ENCODE measurements at regions not wholly inside any gene's neighbourhood (a gene's known extent, or its start where the extent isn't known, plus 50 kb on each side); places are given as distances from the start of the nearest gene placed in this dataset.
"Not testable (repeated sequence)": the region's sequence is repeated elsewhere in the genome, so short reads cannot be mapped to it uniquely, and the experiment has no call there.

DNA sequence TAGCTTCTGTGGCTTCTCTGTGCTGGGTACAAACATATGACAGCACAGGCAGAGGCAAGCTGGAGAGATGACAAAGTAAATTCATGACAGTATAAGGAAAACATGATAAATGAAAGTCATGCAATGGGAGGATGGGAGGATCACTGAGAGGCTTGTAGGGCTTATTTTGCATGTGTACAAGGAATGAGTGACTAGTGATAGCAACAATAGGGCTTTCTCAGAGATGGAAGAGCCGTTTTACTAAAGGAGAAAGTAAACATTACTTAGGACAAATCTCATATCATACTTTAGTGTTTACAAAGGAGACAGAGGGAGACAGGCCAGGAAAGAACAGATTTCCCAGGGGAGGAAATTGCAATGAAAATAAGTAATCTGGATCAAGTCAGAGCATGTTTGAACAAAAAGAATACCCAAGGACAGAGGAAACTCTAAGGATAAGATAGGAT is 82.5 kb upstream of the RBMS1 start:
- H3K4me1 Mint-ChIP-seq (ENCODE audit: low read depth): no peaks in the 10 kb centered on the region

GRCh38 chr2:160577081-160577480 is 83.5 kb upstream of the RBMS1 start:
- H3K4me1 Mint-ChIP-seq (ENCODE audit: low read depth); H3K4me3 Mint-ChIP-seq: not testable (repeated sequence)

More for the DNA sequence above, 82.5 kb upstream of the RBMS1 start:
- Mint-ChIP-seq H3K36me3 (ENCODE audit: low read depth) (no peaks in the 10 kb centered on the region), H3K4me3 (no peak overlapping the region), H3K27me3 (ENCODE audit: low read depth) (no peaks in the 10 kb centered on the region), H3K27ac (no peak overlapping the region), H3K9me3 (peaks cover 4% of the 10 kb centered on the region)

GRCh38 chr2:160581035-160581434 is 87.4 kb upstream of the RBMS1 start:
- no peak overlapping the region for H3K4me3 Mint-ChIP-seq
- H3K27ac Mint-ChIP-seq: no peak overlapping the region
- H3K36me3 Mint-ChIP-seq (ENCODE audit: low read depth): no peaks in the 10 kb centered on the region

More at GRCh38 chr2:160577081-160577480, 83.5 kb upstream of the RBMS1 start:
- not testable (repeated sequence) for H3K27me3 Mint-ChIP-seq (ENCODE audit: low read depth); H3K36me3 Mint-ChIP-seq (ENCODE audit: low read depth); H3K27ac Mint-ChIP-seq; H3K9me3 Mint-ChIP-seq

GRCh38 chr2:160581448-160581847 is 87.8 kb upstream of the RBMS1 start:
- Mint-ChIP-seq H3K4me3 (no peak overlapping the region), H3K36me3 (ENCODE audit: low read depth) (no peaks in the 10 kb centered on the region), H3K27ac (no peak overlapping the region)

More at GRCh38 chr2:160581035-160581434, 87.4 kb upstream of the RBMS1 start:
- Mint-ChIP-seq H3K9me3 (no peaks in the 10 kb centered on the region), H3K27me3 (ENCODE audit: low read depth) (no peaks in the 10 kb centered on the region), H3K4me1 (ENCODE audit: low read depth) (peaks cover 2% of the 10 kb centered on the region)

DNA sequence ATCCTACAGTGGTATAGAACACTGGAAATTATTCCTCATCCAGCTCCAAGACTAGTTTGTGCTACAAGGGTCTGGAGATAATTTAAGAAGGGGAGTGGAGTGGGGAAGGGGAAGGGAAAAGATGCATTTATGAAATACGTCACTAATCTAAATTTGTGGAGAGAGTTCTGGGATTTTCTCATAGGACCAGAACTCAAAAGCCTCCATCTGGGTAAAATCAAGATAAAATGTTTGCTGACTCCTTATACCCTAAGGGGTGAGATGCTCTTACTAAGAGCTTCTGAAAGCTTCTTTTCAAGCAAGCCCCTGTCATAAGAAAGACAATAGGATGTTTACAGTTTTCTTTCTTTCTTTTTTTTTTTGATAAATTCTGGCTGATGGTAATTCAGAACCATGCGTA is 88.5 kb upstream of the RBMS1 start:
- no peak overlapping the region for H3K4me3 Mint-ChIP-seq
- H3K9me3 Mint-ChIP-seq: no peaks in the 10 kb centered on the region
- H3K27me3 Mint-ChIP-seq (ENCODE audit: low read depth): no peaks in the 10 kb centered on the region
- H3K36me3 Mint-ChIP-seq (ENCODE audit: low read depth): no peaks in the 10 kb centered on the region
- H3K27ac Mint-ChIP-seq: no peak overlapping the region
- peaks cover 2% of the 10 kb centered on the region for H3K4me1 Mint-ChIP-seq (ENCODE audit: low read depth)

More at GRCh38 chr2:160581448-160581847, 87.8 kb upstream of the RBMS1 start:
- Mint-ChIP-seq H3K27me3 (ENCODE audit: low read depth) (no peaks in the 10 kb centered on the region), H3K9me3 (no peaks in the 10 kb centered on the region), H3K4me1 (ENCODE audit: low read depth) (peaks cover 2% of the 10 kb centered on the region)

GRCh38 chr2:160582490-160583145 is 89.0 kb upstream of the RBMS1 start:
- H3K27me3 Mint-ChIP-seq (ENCODE audit: low read depth): no peaks in the 10 kb centered on the region
- peaks cover 2% of the 10 kb centered on the region for H3K4me1 Mint-ChIP-seq (ENCODE audit: low read depth)
- no peaks in the 10 kb centered on the region for H3K9me3 Mint-ChIP-seq
- H3K36me3 Mint-ChIP-seq (ENCODE audit: low read depth): no peaks in the 10 kb centered on the region
- no peak overlapping the region for H3K27ac Mint-ChIP-seq
- no peak overlapping the region for H3K4me3 Mint-ChIP-seq

GRCh38 chr2:160583146-160583535 is 89.5 kb upstream of the RBMS1 start:
- Mint-ChIP-seq H3K4me1 (ENCODE audit: low read depth) (peaks cover 2% of the 10 kb centered on the region), H3K27ac (no peak overlapping the region), H3K4me3 (no peak overlapping the region), H3K27me3 (ENCODE audit: low read depth) (no peaks in the 10 kb centered on the region), H3K9me3 (no peaks in the 10 kb centered on the region), H3K36me3 (ENCODE audit: low read depth) (no peaks in the 10 kb centered on the region)

DNA sequence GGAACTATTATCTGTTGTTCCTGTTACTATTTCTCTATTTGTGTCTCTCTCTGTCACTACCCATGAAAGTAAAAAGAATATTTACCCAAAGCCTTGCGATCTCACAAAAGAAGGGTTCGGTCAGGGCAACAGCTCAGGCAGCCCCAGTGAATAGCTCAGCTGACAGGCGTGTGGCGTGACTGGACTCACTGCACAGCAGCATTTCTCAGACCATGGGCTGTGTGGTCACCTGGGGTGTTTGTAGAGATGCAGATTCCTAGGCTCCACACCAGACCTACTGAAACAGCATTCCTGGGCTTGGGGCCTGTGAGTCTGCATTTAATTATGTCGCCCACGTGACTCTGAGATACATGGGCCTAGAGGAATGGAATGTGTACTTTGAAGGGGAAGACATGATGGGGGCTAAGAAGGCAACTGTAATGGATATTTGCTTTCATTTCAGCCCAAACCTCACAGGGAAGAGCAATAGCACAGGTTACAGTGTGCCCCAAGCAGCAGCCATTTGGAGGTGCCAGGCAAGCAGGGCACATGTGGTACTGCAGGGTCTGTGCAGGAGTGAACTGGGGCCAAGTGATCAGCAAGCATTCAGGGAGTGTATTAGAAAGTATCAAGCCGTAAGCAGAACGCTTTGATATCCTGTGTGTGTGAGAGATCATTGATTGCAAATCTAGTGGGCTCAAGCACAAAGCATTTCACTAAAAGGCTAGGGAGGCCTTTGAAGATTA is 90.4 kb upstream of the RBMS1 start:
- no peak overlapping the region for H3K27ac Mint-ChIP-seq
- H3K27me3 Mint-ChIP-seq (ENCODE audit: low read depth): no peaks in the 10 kb centered on the region
- no peaks in the 10 kb centered on the region for H3K36me3 Mint-ChIP-seq (ENCODE audit: low read depth)
- H3K4me1 Mint-ChIP-seq (ENCODE audit: low read depth): peaks cover 2% of the 10 kb centered on the region
- H3K9me3 Mint-ChIP-seq: no peaks in the 10 kb centered on the region
- H3K4me3 Mint-ChIP-seq: no peak overlapping the region

GRCh38 chr2:160584972-160585494 is 91.4 kb upstream of the RBMS1 start:
- H3K27ac Mint-ChIP-seq: no peak overlapping the region
- H3K9me3 Mint-ChIP-seq: peaks cover 4% of the 10 kb centered on the region
- H3K4me3 Mint-ChIP-seq: no peak overlapping the region
- no peaks in the 10 kb centered on the region for H3K27me3 Mint-ChIP-seq (ENCODE audit: low read depth)
- no peaks in the 10 kb centered on the region for H3K36me3 Mint-ChIP-seq (ENCODE audit: low read depth)
- peaks cover 2% of the 10 kb centered on the region for H3K4me1 Mint-ChIP-seq (ENCODE audit: low read depth)

DNA sequence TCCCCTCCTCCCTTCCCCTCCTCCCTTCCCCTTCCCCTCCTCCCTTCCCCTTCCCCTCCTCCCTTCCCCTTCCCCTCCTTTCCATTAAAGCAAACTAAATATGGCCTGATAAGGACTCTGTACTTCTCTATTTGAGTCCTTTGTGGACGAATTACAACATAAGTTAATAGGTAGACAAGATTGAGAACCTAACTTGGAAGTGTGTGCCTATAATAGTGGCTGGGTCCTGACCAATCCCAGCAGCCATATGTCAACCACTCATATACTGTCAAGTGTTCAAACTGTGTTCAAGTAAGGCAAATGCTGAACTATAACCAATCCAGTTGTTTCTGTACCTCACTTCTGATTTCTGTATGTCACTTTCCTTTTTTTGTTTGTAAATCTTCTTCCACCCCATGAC is 97.1 kb upstream of the RBMS1 start:
- Mint-ChIP-seq H3K4me1 (ENCODE audit: low read depth) (peaks cover 2% of the 10 kb centered on the region), H3K36me3 (ENCODE audit: low read depth) (peaks cover 2% of the 10 kb centered on the region), H3K27ac (no peak overlapping the region), H3K27me3 (ENCODE audit: low read depth) (no peaks in the 10 kb centered on the region), H3K4me3 (no peak overlapping the region), H3K9me3 (peaks cover 21% of the 10 kb centered on the region)

DNA sequence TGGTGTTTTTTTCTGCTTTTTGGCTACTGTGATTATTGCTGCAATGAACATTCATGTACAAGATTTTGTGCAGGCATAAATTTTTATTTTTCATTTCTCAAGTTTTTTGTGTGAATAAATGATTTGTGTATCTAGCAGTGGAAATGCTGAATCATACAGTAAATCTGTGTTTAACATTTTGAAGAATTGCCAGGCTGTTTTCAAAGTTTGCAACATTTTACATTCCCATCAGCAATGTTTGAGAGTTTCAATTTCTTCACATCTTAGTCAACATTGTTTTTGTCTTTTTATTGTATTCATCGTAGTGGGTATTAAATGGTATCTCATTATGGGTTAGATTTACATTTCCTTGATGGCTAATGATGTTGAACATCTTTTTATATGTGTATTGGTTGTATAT is 98.8 kb upstream of the RBMS1 start:
- H3K27ac Mint-ChIP-seq: no peak overlapping the region
- peaks cover 2% of the 10 kb centered on the region for H3K36me3 Mint-ChIP-seq (ENCODE audit: low read depth)
- H3K9me3 Mint-ChIP-seq: peaks cover 21% of the 10 kb centered on the region
- H3K27me3 Mint-ChIP-seq (ENCODE audit: low read depth): no peaks in the 10 kb centered on the region
- H3K4me3 Mint-ChIP-seq: no peak overlapping the region
- H3K4me1 Mint-ChIP-seq (ENCODE audit: low read depth): no peaks in the 10 kb centered on the region

GRCh38 chr2:160592993-160593392 is 99.4 kb upstream of the RBMS1 start:
- Mint-ChIP-seq H3K4me1 (ENCODE audit: low read depth) (no peaks in the 10 kb centered on the region), H3K36me3 (ENCODE audit: low read depth) (peaks cover 2% of the 10 kb centered on the region), H3K27me3 (ENCODE audit: low read depth) (no peaks in the 10 kb centered on the region), H3K9me3 (peaks cover 21% of the 10 kb centered on the region), H3K4me3 (no peak overlapping the region), H3K27ac (no peak overlapping the region)

DNA sequence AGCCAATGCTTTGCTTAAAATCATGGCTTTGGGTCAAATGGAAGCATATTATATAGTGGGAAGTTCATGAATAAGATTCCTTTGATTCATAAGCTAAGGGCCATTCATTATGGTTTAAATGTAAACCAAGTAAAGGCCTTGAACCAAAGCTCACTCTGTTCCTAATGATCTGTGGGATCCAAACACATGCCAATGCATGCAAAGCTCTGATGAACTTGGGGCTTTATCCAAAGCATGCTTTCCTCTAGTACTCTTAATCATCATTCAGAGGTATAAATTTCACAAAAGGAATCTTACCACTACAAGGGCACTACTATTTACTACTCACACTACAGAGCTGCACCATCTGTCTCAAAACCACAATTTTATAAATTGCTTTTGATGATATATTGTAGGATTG is 102.8 kb upstream of the RBMS1 start:
- no peaks in the 10 kb centered on the region for H3K36me3 Mint-ChIP-seq (ENCODE audit: low read depth)

GRCh38 chr2:160600437-160600836 is 106.8 kb upstream of the RBMS1 start:
- H3K4me3 Mint-ChIP-seq; H3K27me3 Mint-ChIP-seq (ENCODE audit: low read depth); H3K27ac Mint-ChIP-seq; H3K9me3 Mint-ChIP-seq; H3K4me1 Mint-ChIP-seq (ENCODE audit: low read depth); H3K36me3 Mint-ChIP-seq (ENCODE audit: low read depth): not testable (repeated sequence)

More for the DNA sequence above, 102.8 kb upstream of the RBMS1 start:
- Mint-ChIP-seq H3K4me1 (ENCODE audit: low read depth) (no peaks in the 10 kb centered on the region), H3K27ac (no peak overlapping the region), H3K4me3 (no peak overlapping the region), H3K9me3 (peaks cover 8% of the 10 kb centered on the region), H3K27me3 (ENCODE audit: low read depth) (peaks cover 4% of the 10 kb centered on the region)

- Mint-ChIP-seq H3K27me3 (ENCODE audit: low read depth) (peaks cover 4% of the 10 kb centered on the region), H3K36me3 (ENCODE audit: low read depth) (no peaks in the 10 kb centered on the region), H3K9me3 (no peaks in the 10 kb centered on the region)
These were observed 108.5 kb upstream of the RBMS1 start for GRCh38 chr2:160602073-160602472.

More at GRCh38 chr2:160602073-160602472, 108.5 kb upstream of the RBMS1 start:
- Mint-ChIP-seq H3K27ac (no peak overlapping the region), H3K4me3 (no peak overlapping the region), H3K4me1 (ENCODE audit: low read depth) (no peaks in the 10 kb centered on the region)

Measured in T-helper 1 cell treated with Interleukin-12 subunit alpha and Interleukin-12 subunit beta and Interleukin-4 antibody, amounts not matched to agents 30 μg/mL and 1 μg/mL, for 36 hours (primary cell).